ENCODE measurements at regions not wholly inside any gene's neighbourhood (a gene's known extent, or its start where the extent isn't known, plus 50 kb on each side); places are given as distances from the start of the nearest gene placed in this dataset.
"Not testable (repeated sequence)": the region's sequence is repeated elsewhere in the genome, so short reads cannot be mapped to it uniquely, and the experiment has no call there.

GRCh38 chr6:167225566-167226382 lies 65.3 kb upstream of the UNC93A start:
- DNase-seq (ENCODE audit: low read depth, low spot score); in situ Hi-C loops (cut with HindIII; ENCODE audit: low pct_unique_long_range_greater_than_20kb, low sequenced_read_pairs): not testable (repeated sequence)

GRCh38 chr6:167226383-167226685 lies 64.8 kb upstream of the UNC93A start:
- in situ Hi-C loops (cut with HindIII; ENCODE audit: low pct_unique_long_range_greater_than_20kb, low sequenced_read_pairs): no loop called here
- no peak for DNase-seq (ENCODE audit: low read depth, low spot score)

GRCh38 chr6:167226791-167227190 lies 64.3 kb upstream of the UNC93A start:
- in situ Hi-C loops (cut with HindIII; ENCODE audit: low pct_unique_long_range_greater_than_20kb, low sequenced_read_pairs): no loop called here
- no peak for DNase-seq (ENCODE audit: low read depth, low spot score)

- no peak for DNase-seq (ENCODE audit: low read depth, low spot score)
- in situ Hi-C loops (cut with HindIII; ENCODE audit: low pct_unique_long_range_greater_than_20kb, low sequenced_read_pairs): no loop called here
These were observed 63.1 kb upstream of the UNC93A start for GRCh38 chr6:167227984-167228383.

- in situ Hi-C loops (cut with HindIII; ENCODE audit: low pct_unique_long_range_greater_than_20kb, low sequenced_read_pairs): no loop called here
- DNase-seq (ENCODE audit: low read depth, low spot score): no peak
These were observed 61.5 kb upstream of the UNC93A start for GRCh38 chr6:167229586-167229985.

GRCh38 chr6:167230288-167230687 lies 60.8 kb upstream of the UNC93A start:
- no peak for DNase-seq (ENCODE audit: low read depth, low spot score)

GRCh38 chr6:167232356-167232755 lies 58.8 kb upstream of the UNC93A start:
- in situ Hi-C loops (cut with HindIII; ENCODE audit: low pct_unique_long_range_greater_than_20kb, low sequenced_read_pairs): no loop called here
- DNase-seq (ENCODE audit: low read depth, low spot score): no peak

More at GRCh38 chr6:167230288-167230687, 60.8 kb upstream of the UNC93A start:
- in situ Hi-C loops (cut with HindIII; ENCODE audit: low pct_unique_long_range_greater_than_20kb, low sequenced_read_pairs): no loop called here

- no peak for DNase-seq (ENCODE audit: low read depth, low spot score)
- in situ Hi-C loops (cut with HindIII; ENCODE audit: low pct_unique_long_range_greater_than_20kb, low sequenced_read_pairs): no loop called here
These were observed 57.6 kb upstream of the UNC93A start for GRCh38 chr6:167233490-167233889.

GRCh38 chr6:167234576-167234975 lies 56.5 kb upstream of the UNC93A start:
- DNase-seq (ENCODE audit: low read depth, low spot score); in situ Hi-C loops (cut with HindIII; ENCODE audit: low pct_unique_long_range_greater_than_20kb, low sequenced_read_pairs): not testable (repeated sequence)

- in situ Hi-C loops (cut with HindIII; ENCODE audit: low pct_unique_long_range_greater_than_20kb, low sequenced_read_pairs): no loop called here
- DNase-seq (ENCODE audit: low read depth, low spot score): no peak
These were observed 56.1 kb upstream of the UNC93A start for GRCh38 chr6:167235005-167235404.

- in situ Hi-C loops (cut with HindIII; ENCODE audit: low pct_unique_long_range_greater_than_20kb, low sequenced_read_pairs): no loop called here
- DNase-seq (ENCODE audit: low read depth, low spot score): no peak
These were observed 55.5 kb upstream of the UNC93A start for GRCh38 chr6:167235421-167236238.

GRCh38 chr6:167236239-167236571 lies 54.9 kb upstream of the UNC93A start:
- DNase-seq (ENCODE audit: low read depth, low spot score): no peak
- in situ Hi-C loops (cut with HindIII; ENCODE audit: low pct_unique_long_range_greater_than_20kb, low sequenced_read_pairs): no loop called here

- DNase-seq (ENCODE audit: low read depth, low spot score): no peak
- in situ Hi-C loops (cut with HindIII; ENCODE audit: low pct_unique_long_range_greater_than_20kb, low sequenced_read_pairs): no loop called here
These were observed 53.5 kb upstream of the UNC93A start for GRCh38 chr6:167237438-167238145.

- in situ Hi-C loops (cut with HindIII; ENCODE audit: low pct_unique_long_range_greater_than_20kb, low sequenced_read_pairs): no loop called here
These were observed 52.9 kb upstream of the UNC93A start for GRCh38 chr6:167238146-167238693.

GRCh38 chr6:167238694-167239467 lies 52.2 kb upstream of the UNC93A start:
- DNase-seq (ENCODE audit: low read depth, low spot score): no peak
- in situ Hi-C loops (cut with HindIII; ENCODE audit: low pct_unique_long_range_greater_than_20kb, low sequenced_read_pairs): no loop called here

More at GRCh38 chr6:167238146-167238693, 52.9 kb upstream of the UNC93A start:
- DNase-seq (ENCODE audit: low read depth, low spot score): no peak

- DNase-seq (ENCODE audit: low read depth, low spot score); in situ Hi-C loops (cut with HindIII; ENCODE audit: low pct_unique_long_range_greater_than_20kb, low sequenced_read_pairs): not testable (repeated sequence)
These were observed 51.6 kb upstream of the UNC93A start for GRCh38 chr6:167239470-167239869.

GRCh38 chr6:167240034-167240541 lies 51.0 kb upstream of the UNC93A start:
- in situ Hi-C loops (cut with HindIII; ENCODE audit: low pct_unique_long_range_greater_than_20kb, low sequenced_read_pairs): no loop called here
- DNase-seq (ENCODE audit: low read depth, low spot score): no peak

All from SK-MEL-5 (cell line).